Smooth muscle cell (in vitro differentiated cells): ENCODE measurements at regions not wholly inside any gene's neighbourhood (a gene's known extent, or its start where the extent isn't known, plus 50 kb on each side); places are given as distances from the start of the nearest gene placed in this dataset.

Experiments
- DNase-seq: peaks from one replicate; lab custom pipeline; 2025; ENCODE audit not compliant: unreplicated experiment; lab: John Stamatoyannopoulos, UW
- H2AFZ ChIP-seq: fragments of 200-600 bp; sonication (generic); 2 replicates; pipeline ENCODE4 v1.6.0; 2016; ENCODE audit warnings: antibody characterized with exemption, low read depth, mild to moderate bottlenecking
- H3F3A ChIP-seq: fragments of 200-600 bp; sonication (generic); 2 replicates; pipeline ENCODE4 v1.6.0; 2017; ENCODE audit warnings: antibody characterized with exemption, low read depth
- H3K27ac ChIP-seq: fragments of 200-600 bp; sonication (generic); 2 replicates; pipeline ENCODE4 v1.5.1; 2016; ENCODE audit warnings: low read depth, mild to moderate bottlenecking
- H3K27me3 ChIP-seq: fragments of 200-600 bp; sonication (generic); 2 replicates; pipeline ENCODE4 v1.6.1; 2016; ENCODE audit warnings: low read depth, mild to moderate bottlenecking
- H3K36me3 ChIP-seq: fragments of 200-600 bp; sonication (generic); 2 replicates; pipeline ENCODE4 v1.5.1; 2016; ENCODE audit warnings: low read depth
- H3K4me1 ChIP-seq: fragments of 200-600 bp; sonication (generic); 2 replicates; pipeline ENCODE4 v1.5.1; 2016; ENCODE audit warnings: low read depth
- H3K4me2 ChIP-seq: fragments of 200-600 bp; sonication (generic); 2 replicates; pipeline ENCODE4 v1.6.0; 2016; ENCODE audit warnings: mild to moderate bottlenecking
- H3K4me3 ChIP-seq: fragments of 200-600 bp; sonication (generic); 2 replicates; pipeline ENCODE4 v1.5.1; 2016; ENCODE audit warnings: mild to moderate bottlenecking
- H3K79me2 ChIP-seq: fragments of 200-600 bp; sonication (generic); 2 replicates; pipeline ENCODE4 v1.6.0; 2016; ENCODE audit warnings: low read depth, mild to moderate bottlenecking
- H3K9ac ChIP-seq: fragments of 200-600 bp; sonication (generic); 2 replicates; pipeline ENCODE4 v1.6.0; 2016; ENCODE audit warnings: low read depth
- H3K9me3 ChIP-seq: fragments of 200-600 bp; sonication (generic); replicated peaks from 2 replicates; pipeline ENCODE4 v1.5.1; 2016; ENCODE audit warnings: low read depth
- H4K20me1 ChIP-seq: fragments of 200-600 bp; sonication (generic); 2 replicates; pipeline ENCODE4 v1.6.0; 2016; ENCODE audit warnings: low read depth
- CTCF ChIP-seq: fragments of 200-600 bp; sonication (generic); IDR thresholded peaks from 2 replicates; pipeline ENCODE4 v1.5.1; 2017; ENCODE audit warnings: borderline replicate concordance, mild to moderate bottlenecking, antibody characterized with exemption; ENCODE audit not compliant: insufficient read depth, poor library complexity, severe bottlenecking
- WGBS: methylation state at CpG from one replicate; pipeline ENCODE4 v1.1.7; 2016; ENCODE audit warnings: low lambda C conversion rate; 5-methylcytosine and 5-hydroxymethylcytosine counted together

DNA sequence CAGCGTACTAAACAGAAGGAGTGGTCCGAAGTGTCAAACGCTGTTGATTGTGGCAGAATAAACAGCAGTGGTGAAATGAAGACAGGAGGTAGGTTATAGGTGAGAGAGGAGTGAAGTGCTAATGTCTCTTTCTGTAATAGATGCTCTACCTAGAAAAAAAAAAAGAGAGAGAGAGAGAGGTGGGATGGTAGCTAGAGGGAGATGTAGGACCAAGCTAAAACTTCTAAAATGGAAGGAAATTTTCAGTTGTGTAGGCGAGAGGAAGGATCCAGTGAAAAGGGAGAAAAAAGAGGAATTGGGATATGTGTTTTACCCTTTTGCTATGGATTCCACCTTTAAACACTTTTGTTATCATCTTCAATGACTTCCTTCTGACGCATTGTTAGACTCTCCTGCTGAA is 126.5 kb upstream of the BMP2 start:
- WGBS = 78% methylated on average over 5 of the region's 5 CpGs
- H3K4me2 ChIP-seq = no peak overlapping the region
- H4K20me1 ChIP-seq = no peaks in the 10 kb centered on the region
- no peaks in the 10 kb centered on the region for H3K9me3 ChIP-seq
- H3K4me3 ChIP-seq = no peak overlapping the region
- H3K27ac ChIP-seq = no peak overlapping the region
- H3K27me3 ChIP-seq = no peaks in the 10 kb centered on the region
- no peak for TF ChIP-seq CTCF
- no peak overlapping the region for H3K9ac ChIP-seq
- H3K79me2 ChIP-seq = no peaks in the 10 kb centered on the region
- H2AFZ ChIP-seq = no peak overlapping the region
- H3F3A ChIP-seq = no peaks in the 10 kb centered on the region
- no peaks in the 10 kb centered on the region for H3K36me3 ChIP-seq
- H3K4me1 ChIP-seq = no peaks in the 10 kb centered on the region
- no peak for DNase-seq

GRCh38 chr20:6637160-6637579 is 130.3 kb upstream of the BMP2 start:
- Histone ChIP-seq H3K9me3 (no peaks in the 10 kb centered on the region), H4K20me1 (no peaks in the 10 kb centered on the region), H3K36me3 (no peaks in the 10 kb centered on the region), H3K79me2 (no peaks in the 10 kb centered on the region), H3F3A (no peaks in the 10 kb centered on the region), H3K4me1 (no peaks in the 10 kb centered on the region), H3K4me2 (no peak overlapping the region), H3K27me3 (no peaks in the 10 kb centered on the region), H3K27ac (no peak overlapping the region), H3K9ac (no peak overlapping the region), H3K4me3 (no peak overlapping the region), H2AFZ (no peak overlapping the region)
- no peak for DNase-seq
- no peak for TF ChIP-seq CTCF

GRCh38 chr20:6636209-6637159 is 131.0 kb upstream of the BMP2 start:
- no peak overlapping the region for H3K4me3 ChIP-seq
- H3K9ac ChIP-seq = no peak overlapping the region
- no peaks in the 10 kb centered on the region for H3K9me3 ChIP-seq
- peak; percentile 56 for TF ChIP-seq CTCF
- no peaks in the 10 kb centered on the region for H4K20me1 ChIP-seq
- H2AFZ ChIP-seq = no peak overlapping the region
- H3K27ac ChIP-seq = no peak overlapping the region
- no peaks in the 10 kb centered on the region for H3K79me2 ChIP-seq
- no peaks in the 10 kb centered on the region for H3K4me1 ChIP-seq
- H3K4me2 ChIP-seq = no peak overlapping the region
- no peak for DNase-seq
- H3K27me3 ChIP-seq = no peaks in the 10 kb centered on the region
- H3F3A ChIP-seq = peaks cover 4% of the 10 kb centered on the region
- 31% methylated on average over 8 of the region's 8 CpGs for WGBS
- H3K36me3 ChIP-seq = no peaks in the 10 kb centered on the region
